ENCODE measurements at regions not wholly inside any gene's neighbourhood (a gene's known extent, or its start where the extent isn't known, plus 50 kb on each side); places are given as distances from the start of the nearest gene placed in this dataset.
A peak's percentile ranks its signal among the peaks of the same experiment; 100 is the strongest.
"Not testable (repeated sequence)": the region's sequence is repeated elsewhere in the genome, so short reads cannot be mapped to it uniquely, and the experiment has no call there.

DNA sequence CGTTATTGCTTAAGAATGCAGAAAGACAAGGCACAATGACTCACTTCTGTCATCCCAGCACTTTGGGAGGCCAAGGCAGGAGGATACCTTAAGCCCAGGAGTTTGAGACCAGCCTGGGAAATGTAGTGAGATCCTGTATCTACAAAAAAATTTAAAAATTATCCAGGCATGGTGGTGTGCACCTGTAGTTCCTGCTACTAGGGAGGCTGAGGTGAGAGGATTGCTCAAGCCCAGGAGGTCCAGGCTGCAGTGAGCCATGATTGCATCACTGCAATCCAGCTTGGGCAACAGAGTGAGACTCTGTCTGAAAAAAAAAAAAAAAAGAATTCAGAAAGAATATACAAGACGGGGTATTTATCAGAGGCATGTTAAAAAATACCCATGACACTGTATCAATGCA lies 182.0 kb upstream of the SPOPL start:
- DNase-seq (ENCODE audit: low spot score): no peak

DNA sequence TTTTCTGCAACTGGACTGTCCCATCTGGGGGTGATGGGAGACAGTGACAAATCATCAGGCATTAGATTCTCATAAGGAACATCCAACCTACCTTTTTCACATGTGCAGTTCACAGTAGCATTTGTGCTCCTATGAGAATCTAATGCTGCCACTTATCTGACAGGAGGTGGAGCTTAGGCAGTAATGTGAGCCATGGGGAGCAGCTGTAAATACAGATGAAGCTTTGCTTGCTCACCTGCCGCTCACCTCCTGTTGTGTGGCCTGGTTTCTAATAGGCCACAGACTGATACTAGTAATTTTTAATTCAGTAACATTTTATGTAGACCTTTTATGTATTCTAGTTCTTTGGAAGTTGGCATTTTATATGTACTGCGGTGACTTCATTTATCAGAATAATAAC lies 180.1 kb upstream of the SPOPL start:
- DNase-seq (ENCODE audit: low spot score): no peak

DNA sequence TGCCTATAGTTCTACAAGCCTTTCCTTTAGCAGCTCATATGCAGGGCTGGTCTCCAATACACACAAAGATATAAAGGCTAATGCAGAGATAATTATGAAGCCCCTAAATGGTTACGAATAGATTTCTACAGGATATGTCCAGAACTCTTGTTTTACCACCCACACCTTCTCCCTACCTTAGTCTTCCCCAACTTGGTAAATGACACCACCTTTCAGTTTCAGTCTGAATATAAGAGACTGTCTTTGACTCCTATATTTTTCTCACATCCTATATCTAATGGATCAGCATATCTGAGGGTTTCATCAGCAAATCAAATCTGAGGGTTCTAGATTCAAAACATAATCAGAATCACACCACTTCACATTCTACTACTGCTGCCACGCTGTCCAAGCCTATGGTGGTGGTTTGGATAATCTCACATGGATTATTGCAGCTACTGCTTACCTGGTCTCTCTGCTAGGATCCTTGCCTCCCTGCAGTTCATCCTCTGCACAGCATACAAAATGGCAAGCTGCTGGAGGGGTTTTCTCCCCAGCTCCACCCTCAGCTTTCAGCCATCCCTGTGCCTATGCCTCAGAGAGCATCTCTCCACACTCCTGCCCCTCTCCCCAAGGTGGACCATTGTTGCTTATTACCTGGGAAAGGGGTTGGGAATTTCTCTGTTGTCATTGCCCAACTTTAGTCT lies 178.0 kb upstream of the SPOPL start:
- DNase-seq (ENCODE audit: low spot score): no peak

DNA sequence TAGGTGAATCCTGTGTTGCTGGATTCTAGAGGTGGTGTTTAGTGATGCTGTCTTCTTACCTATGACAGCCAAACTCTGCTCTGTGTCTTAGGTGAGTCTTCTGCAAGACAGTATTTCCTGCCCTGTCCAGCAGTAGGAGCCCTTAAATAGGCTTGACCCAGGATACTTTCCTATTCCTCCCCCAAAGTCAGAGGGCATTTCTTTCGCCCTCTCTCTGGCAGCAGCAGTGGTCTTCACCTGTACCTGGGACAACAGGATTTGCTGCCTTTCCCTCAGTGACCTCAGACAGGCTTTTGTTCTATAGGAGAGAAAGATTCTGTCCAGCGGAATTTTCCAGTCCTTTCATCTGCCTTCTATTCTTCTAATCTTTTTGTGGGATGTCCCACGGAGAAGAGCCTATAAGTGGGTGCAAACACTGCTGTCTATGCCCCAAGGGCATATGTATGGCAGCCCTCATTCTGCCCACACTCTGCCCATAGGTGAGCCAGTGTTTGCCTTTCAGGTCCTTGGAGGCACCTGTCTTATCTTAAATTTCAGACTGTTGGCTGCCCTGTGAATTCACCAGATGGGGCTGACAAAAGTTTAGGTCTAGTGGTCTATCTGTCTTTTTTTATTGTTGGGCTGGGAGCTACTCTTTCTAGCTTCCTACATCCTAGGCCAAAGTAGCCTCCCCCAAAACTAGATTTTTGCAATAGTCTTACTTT lies 177.3 kb upstream of the SPOPL start:
- DNase-seq (ENCODE audit: low spot score): no peak

DNA sequence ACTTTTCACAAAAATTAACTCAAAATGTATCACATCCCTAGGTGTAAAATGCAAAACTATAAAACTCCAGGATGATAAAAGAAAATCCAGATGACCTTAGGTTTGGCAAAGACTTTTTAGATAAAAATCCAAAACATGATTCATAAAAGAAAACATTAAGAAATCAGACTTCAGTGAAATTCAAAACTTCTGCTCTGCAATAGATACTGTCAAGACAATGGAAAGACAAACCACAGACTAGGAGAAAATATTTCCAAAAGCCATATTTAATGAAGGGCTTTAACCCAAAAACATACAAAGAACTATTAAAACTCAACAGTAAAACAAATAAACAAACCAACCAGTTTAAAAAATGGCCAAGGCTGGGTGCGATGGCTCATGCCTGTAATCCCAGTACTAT lies 173.6 kb upstream of the SPOPL start:
- no peak for DNase-seq (ENCODE audit: low spot score)

DNA sequence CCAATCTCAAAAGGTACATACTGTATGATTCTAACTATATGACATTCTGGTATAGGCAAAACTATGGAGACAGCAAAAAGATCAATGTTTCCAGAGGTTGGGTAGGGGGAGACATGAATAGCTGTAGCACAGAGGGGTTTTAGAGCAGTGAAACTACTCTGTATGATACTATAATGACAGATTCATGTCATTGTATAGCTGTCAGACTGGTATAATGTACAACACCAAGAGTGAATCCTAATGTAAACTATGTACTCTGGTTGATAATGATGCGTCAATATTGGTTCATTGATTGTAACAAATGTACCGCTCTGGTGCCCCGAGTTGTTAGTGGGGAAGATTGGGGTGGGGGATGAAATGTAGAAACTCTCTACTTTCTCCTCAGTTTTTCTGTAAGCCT lies 172.4 kb upstream of the SPOPL start:
- DNase-seq (ENCODE audit: low spot score): no peak

DNA sequence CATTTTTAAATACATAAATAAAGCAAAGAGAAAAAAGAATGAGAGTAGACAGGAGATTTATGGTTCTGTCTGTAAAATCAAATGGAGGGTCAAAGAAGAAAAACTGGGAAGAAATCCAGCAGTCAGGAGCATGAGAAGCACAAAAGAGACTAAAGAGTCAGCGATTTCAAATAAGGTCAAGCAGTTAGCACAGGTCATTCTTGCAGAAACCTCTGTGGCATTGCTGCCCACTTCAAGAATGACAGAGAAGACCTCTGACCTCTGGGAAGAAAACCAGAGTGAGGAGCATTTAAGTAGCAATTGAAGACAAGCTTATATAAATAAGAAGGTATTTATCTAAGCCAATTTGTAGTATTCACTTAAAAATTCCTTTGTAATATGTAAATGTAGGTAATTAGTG lies 172.0 kb upstream of the SPOPL start:
- no peak for DNase-seq (ENCODE audit: low spot score)

DNA sequence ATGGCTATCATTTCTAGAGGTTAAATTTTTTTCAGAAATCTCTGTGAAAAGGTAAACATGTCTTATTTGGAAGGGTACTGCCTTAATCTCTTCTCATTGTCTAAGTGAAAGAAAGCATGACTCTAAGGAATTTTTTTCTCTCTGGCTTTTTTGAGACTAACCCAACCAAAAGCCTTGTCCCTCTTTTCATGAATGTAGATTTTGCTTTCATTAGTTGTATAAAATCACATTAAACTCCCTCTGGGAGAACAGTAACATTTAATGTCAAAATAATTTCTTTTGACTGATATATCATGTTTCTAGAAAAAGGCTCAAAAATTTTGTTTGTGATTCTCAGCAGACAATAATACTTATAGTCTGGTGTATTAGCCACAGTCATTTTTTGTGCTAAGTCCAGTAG lies 168.4 kb upstream of the SPOPL start:
- no peak for DNase-seq (ENCODE audit: low spot score)

DNA sequence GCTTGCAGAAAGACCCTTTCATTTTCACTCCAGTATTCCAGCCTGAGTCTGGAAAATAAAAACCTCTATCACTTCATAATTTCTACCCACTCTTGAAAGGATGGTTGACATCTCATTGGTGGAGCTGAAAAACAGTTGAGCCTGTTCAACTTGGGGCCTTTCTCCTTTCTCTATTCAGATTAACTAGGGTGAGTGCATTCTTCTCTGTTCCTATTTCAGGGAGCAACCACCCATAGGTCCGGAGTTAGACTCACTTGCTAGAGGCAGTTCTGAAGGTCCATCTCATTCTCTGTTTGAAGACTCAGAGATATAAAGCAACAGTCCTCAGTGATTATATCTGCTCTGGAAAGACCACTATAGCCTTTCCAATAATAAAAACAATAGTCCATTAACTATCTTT lies 167.9 kb upstream of the SPOPL start:
- DNase-seq (ENCODE audit: low spot score): no peak

DNA sequence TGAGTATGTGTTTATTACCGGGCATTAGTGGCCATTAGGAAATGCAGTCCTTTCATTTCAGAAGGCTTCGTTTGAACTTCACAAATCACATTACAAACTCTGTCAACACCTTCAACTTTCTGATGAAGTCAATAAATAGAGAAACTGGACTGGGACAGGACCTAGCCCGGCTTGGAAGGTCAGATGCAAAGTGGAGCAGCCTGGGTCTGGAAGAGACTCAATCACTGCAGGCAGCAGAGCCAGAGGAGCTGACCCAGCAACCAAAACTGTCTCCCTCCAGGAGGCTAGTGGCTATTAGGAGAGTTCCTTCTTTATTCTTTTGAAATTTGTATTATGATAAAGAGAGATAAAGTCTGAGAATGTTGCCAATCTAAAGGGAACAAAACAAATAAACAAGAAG lies 167.2 kb upstream of the SPOPL start:
- DNase-seq (ENCODE audit: low spot score): no peak

DNA sequence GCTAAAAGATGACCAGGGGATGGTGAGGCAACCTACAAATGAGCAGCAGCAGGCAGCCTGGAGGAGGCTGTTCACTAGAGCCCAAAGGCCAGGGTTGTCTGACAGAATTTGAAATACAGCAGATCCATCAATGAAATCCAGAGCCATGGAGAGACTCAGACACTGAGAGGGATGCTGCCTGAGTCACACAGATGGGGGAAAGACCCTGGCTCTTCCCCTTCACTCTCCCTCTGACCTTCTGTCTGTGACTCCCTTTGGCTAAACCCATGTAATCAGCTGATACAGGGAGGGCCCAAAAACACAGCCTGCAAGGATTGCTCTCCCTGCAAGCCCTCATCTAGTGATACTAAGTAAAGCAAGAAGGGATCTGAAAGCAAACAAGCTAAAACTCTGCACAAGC lies 166.5 kb upstream of the SPOPL start:
- DNase-seq (ENCODE audit: low spot score): no peak

DNA sequence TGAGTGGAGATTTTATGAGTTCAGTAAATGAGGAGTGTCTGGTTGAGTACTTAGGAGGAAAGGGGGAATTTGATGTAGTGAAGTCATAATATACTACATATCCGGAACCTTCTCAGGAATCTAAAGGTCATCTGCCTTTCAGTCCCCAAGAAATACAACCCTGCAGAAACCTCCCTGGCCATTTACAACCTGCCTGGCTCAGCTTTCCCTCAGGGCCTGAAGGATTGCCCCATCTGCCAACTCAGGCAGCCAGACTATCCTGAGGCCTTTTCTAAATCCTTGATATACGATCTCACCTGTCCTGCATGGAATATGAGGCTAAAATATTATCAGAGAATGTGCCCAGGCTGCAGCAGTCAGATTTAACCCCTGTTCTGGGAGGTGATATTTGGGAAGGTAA lies 165.4 kb upstream of the SPOPL start:
- DNase-seq (ENCODE audit: low spot score): no peak

DNA sequence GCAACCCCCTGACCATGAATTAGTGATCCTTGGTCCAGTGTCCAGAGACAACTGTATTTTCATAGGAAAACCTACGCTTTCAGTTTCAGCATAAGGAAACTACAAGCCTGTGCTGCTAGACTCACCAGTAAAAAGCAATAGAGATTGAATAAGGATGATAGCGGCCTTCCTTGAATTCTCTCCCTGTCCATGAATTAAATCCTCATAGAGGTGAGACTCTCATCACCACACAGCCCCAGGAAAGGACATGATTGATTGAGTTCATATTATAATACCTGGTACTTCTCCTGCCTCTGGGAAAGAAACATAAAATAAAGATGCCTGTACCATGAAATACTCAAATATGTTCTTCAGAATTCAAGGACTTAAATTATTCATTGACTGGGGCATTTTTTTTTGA lies 146.3 kb upstream of the SPOPL start:
- no peak for DNase-seq (ENCODE audit: low spot score)

DNA sequence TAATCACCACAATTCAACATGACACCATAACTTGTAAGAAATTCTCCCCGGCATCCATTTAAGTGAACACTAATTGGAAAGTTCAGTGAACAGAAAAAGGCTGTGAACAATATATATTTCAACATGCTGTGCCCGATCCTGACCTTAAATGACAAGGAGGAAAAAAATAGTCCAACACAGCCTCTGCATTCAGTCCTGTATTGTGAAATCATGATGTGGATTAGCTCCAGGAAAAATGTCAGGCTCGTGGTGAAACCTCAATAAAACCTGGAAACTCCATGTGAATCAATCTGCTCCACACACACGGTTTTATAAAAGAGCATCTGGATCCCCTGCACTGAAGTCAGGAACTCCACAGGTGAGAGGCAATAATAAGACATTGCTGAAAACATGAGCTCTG lies 145.4 kb upstream of the SPOPL start:
- peak; percentile 44 for DNase-seq (ENCODE audit: low spot score)

DNA sequence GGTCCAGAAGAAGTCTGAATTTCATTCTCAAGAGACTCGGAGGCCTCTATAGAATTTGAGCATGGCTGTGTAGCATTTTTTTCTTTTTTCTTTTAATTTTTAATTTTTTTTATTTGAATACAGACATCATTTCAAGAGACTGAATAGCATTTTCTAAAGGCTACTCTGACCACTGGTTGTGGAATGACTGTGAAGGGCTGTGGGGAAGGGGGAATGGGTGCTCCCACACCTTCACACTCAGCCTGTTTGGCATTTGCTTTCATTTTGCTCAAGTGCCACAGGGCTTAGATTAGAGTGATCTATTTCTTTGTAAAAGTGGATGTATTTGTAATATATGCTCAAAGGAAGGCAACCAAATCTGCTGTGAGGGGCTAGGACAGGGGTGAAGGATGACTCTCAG lies 142.0 kb upstream of the SPOPL start:
- no peak for DNase-seq (ENCODE audit: low spot score)

DNA sequence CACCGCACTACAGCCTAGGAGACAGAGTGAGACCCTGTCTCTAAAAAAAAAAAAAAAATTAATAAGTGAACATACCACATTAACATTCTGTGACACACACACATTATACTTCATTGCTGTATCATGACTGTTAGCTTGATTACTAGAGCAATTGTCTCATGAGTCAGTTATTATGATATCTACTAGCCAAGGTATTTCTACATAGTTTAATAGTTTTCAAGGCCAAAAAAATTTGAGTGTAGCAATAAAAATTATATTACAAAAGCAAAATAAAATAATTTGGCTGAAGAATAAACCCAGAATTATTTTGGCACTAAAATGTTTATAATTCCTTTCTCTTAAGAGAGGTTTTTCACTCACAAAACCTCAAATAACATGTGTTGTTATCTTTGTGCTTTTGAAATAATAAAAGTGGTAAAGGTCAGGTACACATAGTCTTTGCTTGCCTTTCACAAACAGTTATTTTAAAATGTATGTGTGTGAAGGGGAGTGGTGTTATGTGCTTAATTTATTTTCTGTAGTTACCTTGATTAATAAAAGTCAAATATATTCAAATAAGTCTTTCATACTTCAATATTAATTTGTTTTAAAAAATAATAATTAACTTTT lies 136.9 kb upstream of the SPOPL start:
- DNase-seq (ENCODE audit: low spot score): peak; percentile 65

DNA sequence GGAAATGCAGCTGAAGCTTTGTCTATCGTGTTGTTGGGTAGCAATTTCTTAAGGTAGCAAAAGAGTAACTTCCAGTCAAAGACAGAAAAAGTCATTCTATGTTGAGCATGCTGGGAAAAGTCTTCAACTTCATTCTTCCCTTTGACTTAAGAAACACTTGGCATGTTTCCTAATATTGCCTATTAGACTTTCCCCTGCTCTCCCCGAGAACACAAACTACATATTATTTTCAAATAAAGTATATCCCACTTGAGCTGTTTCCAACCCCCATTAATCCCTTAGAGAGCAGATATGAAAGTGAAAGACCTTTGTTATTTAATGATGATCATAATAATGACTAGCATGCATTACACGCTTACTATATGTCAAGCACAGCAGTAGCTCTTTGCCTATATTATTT lies 136.0 kb upstream of the SPOPL start:
- DNase-seq (ENCODE audit: low spot score): no peak

DNA sequence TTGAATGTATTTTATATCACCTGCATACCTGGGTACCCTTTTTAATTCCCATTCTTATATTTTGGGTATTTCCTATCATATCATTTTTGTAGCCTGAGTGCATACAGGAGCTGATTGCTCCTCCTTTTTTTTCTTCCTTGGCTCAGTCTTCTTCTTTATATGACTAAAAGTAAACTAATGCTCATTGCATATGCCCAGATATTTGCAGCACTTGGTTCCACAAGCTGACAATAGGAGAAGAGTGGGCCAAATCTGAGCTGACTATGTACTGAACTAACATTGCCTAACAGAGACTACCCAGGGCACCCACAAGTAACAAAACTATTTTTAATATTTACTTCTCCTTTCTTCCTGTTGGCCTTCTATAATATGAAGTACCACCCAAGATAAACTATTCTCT lies 131.7 kb upstream of the SPOPL start:
- DNase-seq (ENCODE audit: low spot score): no peak

DNA sequence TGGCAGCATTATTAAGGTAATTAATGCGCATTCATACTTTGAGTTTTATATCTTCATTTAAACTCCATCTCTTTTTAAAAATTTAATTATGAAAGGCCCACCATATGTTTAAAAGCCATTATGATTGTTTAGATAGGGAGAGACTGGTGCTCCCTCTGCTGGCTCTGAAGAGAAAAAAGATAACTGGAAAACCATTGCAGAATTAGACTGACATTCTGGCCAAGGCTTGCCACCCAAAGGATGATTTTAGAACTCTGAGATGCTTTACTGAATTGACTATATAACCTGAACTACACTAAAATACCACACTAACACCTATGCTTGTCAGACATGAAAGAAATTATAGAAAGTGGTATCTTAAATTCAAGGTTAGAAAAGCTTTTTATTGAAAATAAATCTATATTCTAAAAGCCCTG lies 127.6 kb upstream of the SPOPL start:
- DNase-seq (ENCODE audit: low spot score): peak; percentile 33

DNA sequence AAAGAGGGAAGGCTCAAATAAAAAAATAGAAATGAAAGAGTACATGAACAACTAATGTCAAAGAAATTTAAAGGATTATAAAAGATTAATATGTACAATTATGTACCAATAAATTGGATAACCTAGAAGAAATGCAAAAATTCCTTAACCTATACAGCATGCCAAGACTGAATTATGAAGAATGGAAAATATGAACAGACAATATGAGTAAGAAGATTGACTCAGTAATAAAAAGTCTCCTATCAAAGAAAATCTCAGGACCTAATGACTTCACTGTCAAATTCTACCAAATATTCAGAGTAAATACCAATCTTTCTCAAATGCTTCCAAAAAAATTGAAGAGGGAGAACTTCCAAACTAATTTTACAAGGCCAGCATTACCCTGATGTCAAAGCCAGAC lies 120.2 kb upstream of the SPOPL start:
- no peak for DNase-seq (ENCODE audit: low spot score)

DNA sequence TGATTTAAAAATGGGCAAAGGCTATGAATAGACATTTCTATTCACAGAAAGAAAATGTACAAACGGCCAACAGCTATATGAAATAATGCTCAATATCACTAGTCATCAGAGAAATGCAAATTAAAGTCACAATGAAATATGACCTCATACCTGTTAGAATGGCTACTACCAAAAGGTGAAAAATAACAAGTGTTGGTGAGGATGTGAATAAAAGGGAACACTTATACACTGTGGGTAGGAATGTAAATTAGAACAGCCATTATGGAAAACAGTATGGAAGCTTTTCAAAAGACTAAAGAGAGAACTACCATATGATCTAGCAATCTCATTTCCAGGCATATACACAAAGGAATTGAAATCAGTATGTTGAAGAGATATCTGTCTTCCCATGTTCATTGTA lies 118.9 kb upstream of the SPOPL start:
- DNase-seq (ENCODE audit: low spot score): no peak

DNA sequence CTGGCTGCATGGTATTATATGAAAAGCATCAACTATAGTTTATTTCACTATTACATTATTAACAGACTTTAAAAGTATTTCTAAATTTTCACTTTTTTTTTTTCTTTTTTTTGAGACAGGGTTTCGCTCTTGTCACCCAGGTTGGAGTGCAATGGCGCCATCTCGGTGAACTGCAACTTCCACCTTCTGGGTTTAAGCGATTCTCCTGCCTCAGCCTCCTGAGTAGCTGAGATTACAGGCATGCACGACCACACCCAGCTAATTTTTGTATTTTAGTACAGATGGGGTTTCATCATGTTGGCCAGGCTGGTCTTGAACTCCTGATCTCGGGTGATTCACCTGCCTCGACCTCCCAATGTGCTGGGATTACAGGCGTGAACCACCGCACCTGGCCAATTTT lies 115.4 kb upstream of the SPOPL start:
- DNase-seq (ENCODE audit: low spot score): not testable (repeated sequence)

DNA sequence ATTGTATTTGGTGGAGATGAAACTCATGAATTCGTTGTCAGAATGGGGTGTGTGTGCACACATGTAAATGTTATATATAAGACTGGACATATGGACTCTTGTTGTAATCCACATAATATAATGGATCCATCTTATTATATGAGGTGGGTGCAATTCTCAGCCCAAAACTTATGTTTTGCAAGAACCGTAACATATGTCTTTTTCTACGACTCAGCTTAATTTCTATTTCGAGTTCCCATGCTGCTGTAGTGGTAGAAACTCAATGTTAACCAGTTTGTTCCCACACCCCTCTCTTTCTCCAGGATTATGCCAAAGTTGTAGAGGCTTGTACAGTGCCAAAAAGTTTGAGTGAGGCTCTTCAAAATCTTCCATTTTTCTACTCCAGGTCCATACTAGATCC lies 112.5 kb upstream of the SPOPL start:
- DNase-seq (ENCODE audit: low spot score): no peak
